IPS-18a (cell line): ENCODE measurements at regions not wholly inside any gene's neighbourhood (a gene's known extent, or its start where the extent isn't known, plus 50 kb on each side); places are given as distances from the start of the nearest gene placed in this dataset.

Experiments
- H3K27ac ChIP-seq: one replicate; pipeline ENCODE4 v1.5.1; 2013; ENCODE audit warnings: low read length
- H3K27me3 ChIP-seq: one replicate; pipeline ENCODE4 v1.6.1; 2013; ENCODE audit warnings: mild to moderate bottlenecking, low read length; ENCODE audit not compliant: control insufficient read depth, insufficient read depth
- H3K36me3 ChIP-seq: one replicate; pipeline ENCODE4 v1.6.1; 2013; ENCODE audit warnings: low read depth, low read length; ENCODE audit not compliant: control insufficient read depth
- H3K4me1 ChIP-seq: one replicate; pipeline ENCODE4 v1.6.1; 2013; ENCODE audit warnings: low read depth, low read length; ENCODE audit not compliant: control insufficient read depth
- H3K4me3 ChIP-seq: one replicate; pipeline ENCODE4 v1.5.1; 2013; ENCODE audit warnings: low read length
- H3K9ac ChIP-seq: one replicate; pipeline ENCODE4 v1.6.1; 2013; ENCODE audit warnings: mild to moderate bottlenecking, low read length, moderate library complexity
- H3K9me3 ChIP-seq: one replicate; pipeline ENCODE4 v1.6.1; 2013; ENCODE audit warnings: low read depth, low read length; ENCODE audit not compliant: control insufficient read depth

GRCh38 chr1:47557066-47557465 is 119.2 kb downstream of the FOXD2 start:
- Histone ChIP-seq H3K9ac (no peak overlapping the region), H3K4me1 (peaks cover 4% of the 10 kb centered on the region), H3K36me3 (no peaks in the 10 kb centered on the region), H3K4me3 (no peak overlapping the region), H3K27me3 (no peaks in the 10 kb centered on the region), H3K9me3 (no peaks in the 10 kb centered on the region), H3K27ac (no peak overlapping the region)

- no peaks in the 10 kb centered on the region for H3K9me3 ChIP-seq
- peaks cover 4% of the 10 kb centered on the region for H3K4me1 ChIP-seq
- H3K27ac ChIP-seq, result no peak overlapping the region
- H3K9ac ChIP-seq, result no peak overlapping the region
- peaks cover 3% of the 10 kb centered on the region for H3K27me3 ChIP-seq
- no peaks in the 10 kb centered on the region for H3K36me3 ChIP-seq
- no peak overlapping the region for H3K4me3 ChIP-seq
Measured at GRCh38 chr1:47558601-47559593, 121.1 kb downstream of the FOXD2 start.

- Histone ChIP-seq H3K4me3 (no peak overlapping the region), H3K9me3 (no peaks in the 10 kb centered on the region), H3K4me1 (peaks cover 16% of the 10 kb centered on the region), H3K27ac (no peak overlapping the region), H3K36me3 (no peaks in the 10 kb centered on the region), H3K27me3 (peaks cover 3% of the 10 kb centered on the region), H3K9ac (no peak overlapping the region)
Measured at GRCh38 chr1:47559944-47560695, 122.3 kb downstream of the FOXD2 start.

DNA sequence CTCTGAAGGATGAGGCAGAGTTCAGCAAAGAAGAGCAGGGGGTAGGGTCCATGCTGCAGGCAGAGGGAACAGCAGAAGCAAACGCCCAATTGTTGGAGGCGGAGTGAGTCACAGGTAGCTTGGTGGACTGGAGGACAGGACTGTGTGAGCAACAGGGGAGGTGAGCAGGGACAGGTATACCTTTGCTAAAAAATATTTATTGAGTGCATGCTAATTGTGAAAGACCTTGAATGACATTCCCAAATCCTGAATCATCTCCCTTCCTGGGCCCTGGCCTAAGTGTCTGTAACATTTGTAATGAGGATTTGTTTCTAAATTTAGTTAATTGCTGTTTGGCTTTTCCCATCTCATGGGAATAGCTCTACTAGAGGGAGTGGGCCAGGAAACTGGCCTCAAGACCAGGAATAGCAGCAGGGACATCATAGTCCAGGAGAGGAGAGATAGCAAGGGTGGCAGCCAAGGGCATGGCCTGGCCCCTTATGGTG is 123.7 kb downstream of the FOXD2 start:
- Histone ChIP-seq H3K9ac (no peak overlapping the region), H3K27ac (no peak overlapping the region), H3K4me1 (peaks cover 18% of the 10 kb centered on the region), H3K27me3 (peaks cover 3% of the 10 kb centered on the region), H3K4me3 (no peak overlapping the region), H3K9me3 (no peaks in the 10 kb centered on the region), H3K36me3 (no peaks in the 10 kb centered on the region)

DNA sequence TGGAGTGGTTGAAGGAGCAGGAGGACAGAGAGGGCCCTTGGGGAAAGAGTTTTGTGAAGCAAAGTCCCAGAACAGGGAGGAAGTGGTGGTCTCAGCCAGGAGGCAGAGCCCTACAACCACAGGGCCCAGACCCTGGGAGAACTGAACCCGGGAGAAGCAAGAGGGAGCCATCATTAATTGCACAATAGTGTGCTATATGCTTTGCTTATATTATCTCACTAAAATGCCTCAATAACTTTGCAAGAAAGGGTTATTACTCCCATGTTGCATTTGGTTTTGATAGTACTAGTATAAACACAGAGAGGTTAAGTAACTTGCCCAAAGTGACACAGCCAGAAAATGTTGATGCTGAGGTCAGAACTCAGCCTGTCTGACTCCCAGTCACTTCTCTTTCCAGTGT is 124.3 kb downstream of the FOXD2 start:
- peaks cover 3% of the 10 kb centered on the region for H3K27me3 ChIP-seq
- H3K9ac ChIP-seq, result no peak overlapping the region
- no peaks in the 10 kb centered on the region for H3K36me3 ChIP-seq
- peaks cover 18% of the 10 kb centered on the region for H3K4me1 ChIP-seq
- H3K4me3 ChIP-seq, result no peak overlapping the region
- H3K9me3 ChIP-seq, result no peaks in the 10 kb centered on the region
- no peak overlapping the region for H3K27ac ChIP-seq

- Histone ChIP-seq H3K9ac (no peak overlapping the region), H3K4me1 (peaks cover 18% of the 10 kb centered on the region), H3K27ac (no peak overlapping the region)
Measured at GRCh38 chr1:47562799-47563198, 125.0 kb downstream of the FOXD2 start.

DNA sequence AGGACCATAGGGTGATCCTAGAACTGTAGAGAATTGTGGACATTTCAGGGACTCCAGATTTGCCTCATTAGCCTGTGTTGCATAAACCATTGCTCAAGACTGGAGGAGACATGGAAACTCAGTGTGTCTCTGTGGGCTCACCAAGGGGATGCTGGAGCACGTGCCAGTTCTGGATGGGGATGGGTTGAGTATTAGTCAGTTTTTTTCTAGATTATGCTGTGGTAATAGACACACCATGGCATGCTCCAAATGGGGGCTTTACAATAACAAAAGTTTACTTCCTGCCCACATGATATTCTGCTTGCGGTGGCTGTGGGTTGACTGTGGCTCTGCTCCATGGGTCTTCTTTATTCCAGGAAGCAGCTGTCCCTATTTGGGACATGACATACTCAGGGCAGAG is 125.4 kb downstream of the FOXD2 start:
- peaks cover 18% of the 10 kb centered on the region for H3K4me1 ChIP-seq
- H3K36me3 ChIP-seq, result no peaks in the 10 kb centered on the region
- no peak overlapping the region for H3K27ac ChIP-seq
- H3K4me3 ChIP-seq, result no peak overlapping the region
- no peaks in the 10 kb centered on the region for H3K9me3 ChIP-seq
- no peak overlapping the region for H3K9ac ChIP-seq
- peaks cover 3% of the 10 kb centered on the region for H3K27me3 ChIP-seq

More at GRCh38 chr1:47562799-47563198, 125.0 kb downstream of the FOXD2 start:
- Histone ChIP-seq H3K4me3 (no peak overlapping the region), H3K27me3 (peaks cover 3% of the 10 kb centered on the region), H3K9me3 (no peaks in the 10 kb centered on the region), H3K36me3 (no peaks in the 10 kb centered on the region)

- peaks cover 3% of the 10 kb centered on the region for H3K27me3 ChIP-seq
- H3K27ac ChIP-seq, result no peak overlapping the region
- no peaks in the 10 kb centered on the region for H3K36me3 ChIP-seq
- no peak overlapping the region for H3K4me3 ChIP-seq
- peaks cover 18% of the 10 kb centered on the region for H3K4me1 ChIP-seq
- no peaks in the 10 kb centered on the region for H3K9me3 ChIP-seq
- no peak overlapping the region for H3K9ac ChIP-seq
Measured at GRCh38 chr1:47564570-47564969, 126.7 kb downstream of the FOXD2 start.

DNA sequence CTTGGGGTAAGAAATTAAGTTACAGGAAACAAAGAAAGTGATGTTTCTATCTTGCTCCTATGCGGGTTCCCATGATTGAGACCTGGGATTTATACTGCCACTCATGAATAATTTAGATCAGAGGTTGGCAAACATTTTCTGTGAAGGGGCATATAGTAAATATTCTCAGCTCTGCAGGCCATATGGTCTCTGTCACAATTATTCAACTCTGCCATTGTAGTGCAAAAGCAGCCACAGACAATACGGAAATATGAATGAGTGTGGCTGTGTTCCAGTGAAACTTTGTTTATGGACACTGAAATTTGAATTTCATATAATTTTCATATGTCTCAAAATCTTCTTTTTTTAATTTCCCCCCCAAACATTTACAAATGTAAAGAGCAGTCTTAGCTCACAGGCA is 127.2 kb downstream of the FOXD2 start:
- Histone ChIP-seq H3K27me3 (peaks cover 3% of the 10 kb centered on the region), H3K27ac (no peak overlapping the region), H3K36me3 (no peaks in the 10 kb centered on the region), H3K4me3 (no peak overlapping the region), H3K9me3 (no peaks in the 10 kb centered on the region), H3K9ac (no peak overlapping the region), H3K4me1 (peaks cover 18% of the 10 kb centered on the region)

DNA sequence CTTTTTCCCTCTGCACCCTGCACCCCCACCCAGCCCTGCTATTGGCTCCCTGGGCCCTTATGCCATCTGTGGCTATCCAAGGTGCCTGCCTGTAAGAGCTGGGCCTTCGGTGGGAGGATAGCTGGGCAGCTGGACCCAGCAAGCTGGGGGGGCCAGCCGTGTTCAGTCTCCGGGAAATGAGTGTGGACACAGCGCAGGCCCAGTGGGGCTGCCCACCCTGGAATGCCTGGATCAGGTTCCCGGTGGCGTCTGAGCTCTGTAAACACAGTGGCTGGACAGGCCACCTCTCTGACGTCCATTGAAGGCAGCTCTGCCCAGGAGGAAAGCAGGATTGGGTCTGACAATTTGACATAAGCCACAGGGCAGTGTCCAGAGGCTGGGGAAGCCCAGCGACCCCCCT is 127.8 kb downstream of the FOXD2 start:
- Histone ChIP-seq H3K4me3 (no peak overlapping the region), H3K36me3 (no peaks in the 10 kb centered on the region), H3K9me3 (no peaks in the 10 kb centered on the region), H3K4me1 (peaks cover 18% of the 10 kb centered on the region), H3K27ac (no peak overlapping the region), H3K9ac (no peak overlapping the region), H3K27me3 (peaks cover 3% of the 10 kb centered on the region)

- no peaks in the 10 kb centered on the region for H3K36me3 ChIP-seq
- H3K4me1 ChIP-seq, result peaks cover 32% of the 10 kb centered on the region
- H3K9ac ChIP-seq, result no peak overlapping the region
- no peaks in the 10 kb centered on the region for H3K27me3 ChIP-seq
- H3K9me3 ChIP-seq, result no peaks in the 10 kb centered on the region
- H3K4me3 ChIP-seq, result no peak overlapping the region
- H3K27ac ChIP-seq, result no peak overlapping the region
Measured at GRCh38 chr1:47568763-47569162, 130.9 kb downstream of the FOXD2 start.
